GM20000 (cell line): ENCODE measurements at regions not wholly inside any gene's neighbourhood (a gene's known extent, or its start where the extent isn't known, plus 50 kb on each side); places are given as distances from the start of the nearest gene placed in this dataset.

Experiments used
- DNase-seq: peaks from one replicate; pipeline ENCODE4 v3.0.0; 2012; ENCODE audit warnings: low spot score
- CTCF ChIP-seq: IDR thresholded peaks from 2 replicates; pipeline ENCODE4 v1.5.1; 2012; ENCODE audit warnings: mild to moderate bottlenecking, control low read depth; ENCODE audit errors: extremely low read depth, missing control alignments

- no peak for TF ChIP-seq CTCF
- no peak for DNase-seq
Measured at GRCh38 chr1:4964634-4965345, 310.4 kb downstream of the AJAP1 start.

- TF ChIP-seq CTCF: no peak
- no peak for DNase-seq
Measured at GRCh38 chr1:4963251-4963650, 308.8 kb downstream of the AJAP1 start.

GRCh38 chr1:4962836-4963235 is 308.4 kb downstream of the AJAP1 start:
- TF ChIP-seq CTCF: no peak
- no peak for DNase-seq

- TF ChIP-seq CTCF: no peak
- no peak for DNase-seq
Measured at GRCh38 chr1:4961935-4962645, 307.7 kb downstream of the AJAP1 start.

- DNase-seq: no peak
- TF ChIP-seq CTCF: no peak
Measured at GRCh38 chr1:4960782-4961475, 306.5 kb downstream of the AJAP1 start.

GRCh38 chr1:4960336-4960735 is 305.9 kb downstream of the AJAP1 start:
- no peak for DNase-seq
- no peak for TF ChIP-seq CTCF

- no peak for DNase-seq
- no peak for TF ChIP-seq CTCF
Measured at GRCh38 chr1:4959216-4959615, 304.8 kb downstream of the AJAP1 start.
